Gastroesophageal sphincter (tissue), 3 donors: ENCODE measurements at regions not wholly inside any gene's neighbourhood (a gene's known extent, or its start where the extent isn't known, plus 50 kb on each side); places are given as distances from the start of the nearest gene placed in this dataset.

Source experiments
- EP300 ChIP-seq: sonication (generic); formaldehyde crosslinking; IDR thresholded peaks from one replicate; pipeline ENCODE4 v1.6.1; 2017; ENCODE audit warnings: antibody characterized with exemption, mild to moderate bottlenecking
- POLR2A ChIP-seq, 2 donors: fragments of 450-650 bp; IDR thresholded peaks; one replicate each; pipeline ENCODE4 v1.6.1; 2017; ENCODE audit warnings: antibody characterized with exemption in 2 of 2, mild to moderate bottlenecking in 2 of 2, moderate library complexity in 1 of 2
- POLR2AphosphoS5 ChIP-seq: sonication (generic); formaldehyde crosslinking; IDR thresholded peaks from one replicate; pipeline ENCODE4 v1.6.1; 2017; ENCODE audit warnings: antibody characterized with exemption
- TF ChIP-seq, protein P1 (sequence below), 4 experiments: fragments of 200-600 bp in 2 of 4; fragments of 450-650 bp in 2 of 4; sonication (generic) in 1 of 4; IDR thresholded peaks; one replicate each; pipeline ENCODE4 v1.5.1; 2017 to 2019; ENCODE audit warnings: antibody characterized with exemption in 4 of 4, mild to moderate bottlenecking in 2 of 4, moderate library complexity in 2 of 4

- no peak for TF ChIP-seq POLR2A (IDR thresholded peaks at IDR 0.05)
- TF ChIP-seq, protein P1, sequence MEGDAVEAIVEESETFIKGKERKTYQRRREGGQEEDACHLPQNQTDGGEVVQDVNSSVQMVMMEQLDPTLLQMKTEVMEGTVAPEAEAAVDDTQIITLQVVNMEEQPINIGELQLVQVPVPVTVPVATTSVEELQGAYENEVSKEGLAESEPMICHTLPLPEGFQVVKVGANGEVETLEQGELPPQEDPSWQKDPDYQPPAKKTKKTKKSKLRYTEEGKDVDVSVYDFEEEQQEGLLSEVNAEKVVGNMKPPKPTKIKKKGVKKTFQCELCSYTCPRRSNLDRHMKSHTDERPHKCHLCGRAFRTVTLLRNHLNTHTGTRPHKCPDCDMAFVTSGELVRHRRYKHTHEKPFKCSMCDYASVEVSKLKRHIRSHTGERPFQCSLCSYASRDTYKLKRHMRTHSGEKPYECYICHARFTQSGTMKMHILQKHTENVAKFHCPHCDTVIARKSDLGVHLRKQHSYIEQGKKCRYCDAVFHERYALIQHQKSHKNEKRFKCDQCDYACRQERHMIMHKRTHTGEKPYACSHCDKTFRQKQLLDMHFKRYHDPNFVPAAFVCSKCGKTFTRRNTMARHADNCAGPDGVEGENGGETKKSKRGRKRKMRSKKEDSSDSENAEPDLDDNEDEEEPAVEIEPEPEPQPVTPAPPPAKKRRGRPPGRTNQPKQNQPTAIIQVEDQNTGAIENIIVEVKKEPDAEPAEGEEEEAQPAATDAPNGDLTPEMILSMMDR (IDR thresholded peaks at IDR 0.05), result no peak
- no peak for TF ChIP-seq POLR2AphosphoS5
- no peak for TF ChIP-seq EP300
These were observed 227.2 kb upstream of the FAM3C start for GRCh38 chr7:121623130-121623872.
